ENCODE measurements at regions not wholly inside any gene's neighbourhood (a gene's known extent, or its start where the extent isn't known, plus 50 kb on each side); places are given as distances from the start of the nearest gene placed in this dataset.

DNA sequence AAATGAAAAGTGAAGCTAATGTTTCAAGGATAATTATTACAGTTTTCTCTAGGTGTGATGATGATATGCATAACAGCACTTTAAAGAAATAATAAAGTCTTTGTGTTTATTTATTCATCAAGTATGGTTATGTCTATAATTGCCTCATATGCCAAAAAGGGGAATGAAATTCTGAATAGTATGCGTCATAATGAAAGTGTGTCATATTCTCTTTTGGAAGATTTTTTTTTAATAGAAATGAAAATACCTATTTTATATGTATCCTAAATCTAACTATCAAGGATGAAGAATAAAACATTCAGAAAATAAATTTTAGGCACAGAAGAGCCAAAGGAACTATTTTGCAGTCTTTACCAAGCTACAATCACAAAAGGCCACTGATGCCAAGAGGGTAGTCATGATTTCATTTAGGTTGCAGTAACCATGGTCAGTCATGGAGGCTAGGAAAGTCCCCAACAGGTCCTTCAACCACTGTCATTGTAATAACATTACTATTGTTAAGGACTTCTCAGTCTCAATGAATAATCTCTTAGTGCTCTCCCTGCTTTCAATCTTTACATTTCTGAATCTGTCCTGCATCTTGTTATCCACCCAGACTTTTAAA is 712.5 kb downstream of the DCDC2C start:
- no peak overlapping the region for H3K27ac ChIP-seq
- H3K79me2 ChIP-seq: no peaks in the 10 kb centered on the region
- no peaks in the 10 kb centered on the region for H3K36me3 ChIP-seq (ENCODE audit: control insufficient read depth, insufficient read depth, low read length)
- TF ChIP-seq, protein P1, sequence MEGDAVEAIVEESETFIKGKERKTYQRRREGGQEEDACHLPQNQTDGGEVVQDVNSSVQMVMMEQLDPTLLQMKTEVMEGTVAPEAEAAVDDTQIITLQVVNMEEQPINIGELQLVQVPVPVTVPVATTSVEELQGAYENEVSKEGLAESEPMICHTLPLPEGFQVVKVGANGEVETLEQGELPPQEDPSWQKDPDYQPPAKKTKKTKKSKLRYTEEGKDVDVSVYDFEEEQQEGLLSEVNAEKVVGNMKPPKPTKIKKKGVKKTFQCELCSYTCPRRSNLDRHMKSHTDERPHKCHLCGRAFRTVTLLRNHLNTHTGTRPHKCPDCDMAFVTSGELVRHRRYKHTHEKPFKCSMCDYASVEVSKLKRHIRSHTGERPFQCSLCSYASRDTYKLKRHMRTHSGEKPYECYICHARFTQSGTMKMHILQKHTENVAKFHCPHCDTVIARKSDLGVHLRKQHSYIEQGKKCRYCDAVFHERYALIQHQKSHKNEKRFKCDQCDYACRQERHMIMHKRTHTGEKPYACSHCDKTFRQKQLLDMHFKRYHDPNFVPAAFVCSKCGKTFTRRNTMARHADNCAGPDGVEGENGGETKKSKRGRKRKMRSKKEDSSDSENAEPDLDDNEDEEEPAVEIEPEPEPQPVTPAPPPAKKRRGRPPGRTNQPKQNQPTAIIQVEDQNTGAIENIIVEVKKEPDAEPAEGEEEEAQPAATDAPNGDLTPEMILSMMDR (IDR thresholded peaks at IDR 0.05): no peak
- no peaks in the 10 kb centered on the region for H3K9me3 ChIP-seq (ENCODE audit: control insufficient read depth, low read length)
- H2AFZ ChIP-seq: no peak overlapping the region
- no peaks in the 10 kb centered on the region for H3K4me1 ChIP-seq
- no peak overlapping the region for H3K4me2 ChIP-seq (ENCODE audit: low read length)
- H3K4me3 ChIP-seq (ENCODE audit: low read depth, low read length): no peak overlapping the region
- H3K27me3 ChIP-seq (ENCODE audit: control insufficient read depth, insufficient read depth, low read length): no peaks in the 10 kb centered on the region
- no peak overlapping the region for H3K9ac ChIP-seq

DNA sequence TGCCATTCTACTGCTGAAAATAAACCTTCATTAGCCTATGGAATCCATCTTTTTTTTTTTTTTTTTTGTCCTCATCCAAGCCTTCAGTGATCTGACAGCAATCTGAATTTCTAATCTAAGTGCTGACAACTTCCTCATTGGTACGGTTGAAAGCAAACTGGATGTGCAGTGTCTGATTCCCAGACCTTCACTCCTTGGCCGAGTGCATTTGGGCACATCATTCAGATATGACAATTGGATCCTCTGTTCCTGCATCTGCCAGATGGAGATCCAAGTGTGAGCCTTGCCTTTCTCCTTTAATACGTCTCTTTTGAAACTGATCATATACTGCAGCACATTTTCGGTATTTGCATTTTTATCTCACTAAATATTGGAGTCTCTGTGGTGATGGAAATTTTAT is 713.1 kb downstream of the DCDC2C start:
- Histone ChIP-seq H3K4me1 (no peaks in the 10 kb centered on the region), H3K4me3 (ENCODE audit: low read depth, low read length) (no peak overlapping the region), H3K36me3 (ENCODE audit: control insufficient read depth, insufficient read depth, low read length) (no peaks in the 10 kb centered on the region), H3K9me3 (ENCODE audit: control insufficient read depth, low read length) (no peaks in the 10 kb centered on the region), H3K27ac (no peak overlapping the region), H2AFZ (no peak overlapping the region), H3K9ac (no peak overlapping the region), H3K27me3 (ENCODE audit: control insufficient read depth, insufficient read depth, low read length) (no peaks in the 10 kb centered on the region), H3K4me2 (ENCODE audit: low read length) (no peak overlapping the region), H3K79me2 (no peaks in the 10 kb centered on the region)
- TF ChIP-seq, protein P1 (IDR thresholded peaks at IDR 0.05): no peak

DNA sequence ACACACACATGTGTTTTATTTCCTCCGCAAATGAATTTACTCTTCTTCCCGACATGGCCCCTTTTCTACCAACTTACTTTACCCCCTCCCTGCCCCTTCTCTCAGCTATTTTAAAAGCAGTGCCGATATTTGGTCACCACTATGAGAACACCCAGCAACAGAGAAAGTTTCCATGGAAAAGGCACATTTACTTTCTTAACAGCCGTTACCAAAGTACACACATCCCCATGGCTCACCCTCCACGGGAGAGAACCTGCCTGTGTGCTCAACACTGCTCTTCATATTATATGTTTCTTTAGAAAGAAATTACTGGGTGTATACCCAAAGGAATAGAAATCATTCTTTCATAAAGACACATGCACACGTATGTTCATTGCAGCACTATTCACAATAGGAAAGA is 714.4 kb downstream of the DCDC2C start:
- H3K36me3 ChIP-seq (ENCODE audit: control insufficient read depth, insufficient read depth, low read length): no peaks in the 10 kb centered on the region
- no peak overlapping the region for H3K4me2 ChIP-seq (ENCODE audit: low read length)
- H3K4me3 ChIP-seq (ENCODE audit: low read depth, low read length): no peak overlapping the region
- no peak overlapping the region for H3K9ac ChIP-seq
- H3K27me3 ChIP-seq (ENCODE audit: control insufficient read depth, insufficient read depth, low read length): no peaks in the 10 kb centered on the region
- H3K4me1 ChIP-seq: no peaks in the 10 kb centered on the region
- TF ChIP-seq, protein P1 (IDR thresholded peaks at IDR 0.05): no peak
- H3K79me2 ChIP-seq: no peaks in the 10 kb centered on the region
- H2AFZ ChIP-seq: no peak overlapping the region
- H3K9me3 ChIP-seq (ENCODE audit: control insufficient read depth, low read length): no peaks in the 10 kb centered on the region
- no peak overlapping the region for H3K27ac ChIP-seq

DNA sequence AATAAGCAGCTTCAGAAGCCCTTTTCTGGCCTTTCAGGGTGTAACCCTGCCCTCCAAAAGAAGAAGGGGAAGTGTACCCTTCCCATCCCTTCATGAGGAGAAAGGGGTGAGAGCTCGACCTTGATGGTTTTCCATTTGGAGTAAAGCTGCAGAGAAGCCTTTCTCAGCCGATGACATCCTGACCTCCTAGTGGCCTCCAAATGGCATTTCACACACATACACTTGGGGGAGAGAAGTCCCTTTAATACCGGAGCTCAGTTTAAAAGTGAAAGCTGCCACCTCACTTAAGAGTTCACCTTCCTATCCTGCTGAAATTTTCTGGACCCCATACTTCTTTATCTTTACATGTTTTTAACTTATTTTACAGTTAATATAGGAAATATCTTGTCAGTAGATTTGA is 716.7 kb downstream of the DCDC2C start:
- Histone ChIP-seq H3K4me3 (ENCODE audit: low read depth, low read length) (no peak overlapping the region), H3K79me2 (no peaks in the 10 kb centered on the region), H3K9ac (no peak overlapping the region), H3K27me3 (ENCODE audit: control insufficient read depth, insufficient read depth, low read length) (no peaks in the 10 kb centered on the region), H3K9me3 (ENCODE audit: control insufficient read depth, low read length) (no peaks in the 10 kb centered on the region), H3K4me1 (no peaks in the 10 kb centered on the region), H3K4me2 (ENCODE audit: low read length) (no peak overlapping the region), H3K36me3 (ENCODE audit: control insufficient read depth, insufficient read depth, low read length) (no peaks in the 10 kb centered on the region), H2AFZ (no peak overlapping the region), H3K27ac (no peak overlapping the region)
- TF ChIP-seq, protein P1 (IDR thresholded peaks at IDR 0.05): no peak

DNA sequence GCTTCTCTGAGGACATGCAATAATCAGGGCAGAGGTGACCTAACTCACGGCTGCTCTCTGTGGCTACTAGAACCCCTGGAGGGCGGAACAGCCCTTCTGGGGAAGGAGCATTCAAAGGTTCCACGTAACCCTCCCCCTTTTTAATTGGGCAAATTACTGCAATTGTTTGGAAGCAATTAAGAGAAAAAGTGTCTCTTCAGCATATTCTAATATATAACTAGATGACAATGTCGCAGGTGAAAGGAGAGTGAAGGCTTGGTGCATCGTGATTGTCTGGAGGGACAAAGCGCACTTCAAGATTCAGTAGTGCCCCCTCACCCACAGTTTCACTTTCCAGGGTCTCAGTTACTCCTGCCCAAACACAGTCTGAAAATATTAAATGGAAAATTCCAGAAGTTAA is 720.8 kb downstream of the DCDC2C start:
- H3K9me3 ChIP-seq (ENCODE audit: control insufficient read depth, low read length): no peaks in the 10 kb centered on the region
- H3K4me3 ChIP-seq (ENCODE audit: low read depth, low read length): no peak overlapping the region
- no peaks in the 10 kb centered on the region for H3K4me1 ChIP-seq
- no peak overlapping the region for H2AFZ ChIP-seq
- H3K4me2 ChIP-seq (ENCODE audit: low read length): no peak overlapping the region
- H3K36me3 ChIP-seq (ENCODE audit: control insufficient read depth, insufficient read depth, low read length): no peaks in the 10 kb centered on the region
- TF ChIP-seq, protein P1 (IDR thresholded peaks at IDR 0.05): no peak
- H3K27me3 ChIP-seq (ENCODE audit: control insufficient read depth, insufficient read depth, low read length): no peaks in the 10 kb centered on the region
- no peak overlapping the region for H3K27ac ChIP-seq
- no peaks in the 10 kb centered on the region for H3K79me2 ChIP-seq
- no peak overlapping the region for H3K9ac ChIP-seq

Data from parathyroid adenoma (tissue), 2 donors.